Caco-2 (cell line): ENCODE measurements at regions not wholly inside any gene's neighbourhood (a gene's known extent, or its start where the extent isn't known, plus 50 kb on each side); places are given as distances from the start of the nearest gene placed in this dataset.

Experiments used
- BruUV-seq: library from RNA; stranded (reverse); fragments of 400-500 nt; replicated peaks from 2 replicates; lab custom pipeline; 2021; lab: Mats Ljungman, UMichigan
- CTCF ChIA-PET: fragments of 300-600 bp; sonication (Branson Sonifier 250); formaldehyde crosslinking; loops from one replicate; lab custom pipeline; 2022; ENCODE audit warnings: antibody characterized with exemption; lab: Charles Lee
- POLR2A ChIA-PET: fragments of 300-600 bp; sonication (Branson Sonifier 250); formaldehyde crosslinking; loops from one replicate; lab custom pipeline; 2022; ENCODE audit warnings: antibody characterized with exemption; lab: Charles Lee
- DNase-seq, 2 experiments: peaks; one replicate each; pipeline versions ENCODE4 v3.0.0 to v3.0.0-alpha.2; 2020 to 2022
- H3K27me3 ChIP-seq: replicated peaks from 2 replicates; pipeline ENCODE4 v1.6.0; 2011; ENCODE audit warnings: low read length; ENCODE audit not compliant: control insufficient read depth, insufficient read depth
- H3K36me3 ChIP-seq: 2 replicates; pipeline ENCODE4 v1.5.1; 2011; ENCODE audit warnings: low read length; ENCODE audit not compliant: control insufficient read depth, insufficient read depth
- H3K4me1 ChIP-seq: fragments of 250-450 bp; sonication (Bioruptor Pico); 2 replicates; pipeline ENCODE4 v1.5.1; 2020; ENCODE audit warnings: mild to moderate bottlenecking
- H3K4me3 ChIP-seq: 2 replicates; pipeline ENCODE4 v1.5.1; 2011; ENCODE audit warnings: low read depth, mild to moderate bottlenecking, control low read depth, low read length
- H3K9me3 ChIP-seq: fragments of 250-450 bp; sonication (Bioruptor Pico); 2 replicates; pipeline ENCODE4 v1.5.1; 2020; ENCODE audit warnings: mild to moderate bottlenecking, moderate library complexity
- H3K27ac Mint-ChIP-seq: one replicate; pipeline ENCODE4 v1.8.0; 2022; ENCODE audit warnings: mixed read lengths; ENCODE audit not compliant: unreplicated experiment
- H3K27me3 Mint-ChIP-seq: one replicate; pipeline ENCODE4 v1.8.0; 2022; ENCODE audit warnings: mixed read lengths; ENCODE audit not compliant: insufficient read depth, unreplicated experiment
- H3K36me3 Mint-ChIP-seq: one replicate; pipeline ENCODE4 v1.8.0; 2022; ENCODE audit warnings: mild to moderate bottlenecking, mixed read lengths; ENCODE audit not compliant: insufficient read depth, unreplicated experiment
- H3K4me1 Mint-ChIP-seq: one replicate; pipeline ENCODE4 v1.8.0; 2022; ENCODE audit warnings: low read depth, mixed read lengths; ENCODE audit not compliant: unreplicated experiment
- H3K4me3 Mint-ChIP-seq: one replicate; pipeline ENCODE4 v1.8.0; 2022; ENCODE audit warnings: mild to moderate bottlenecking, moderate library complexity, mixed read lengths; ENCODE audit not compliant: unreplicated experiment
- H3K9me3 Mint-ChIP-seq: one replicate; pipeline ENCODE4 v1.8.0; 2022; ENCODE audit warnings: mixed read lengths; ENCODE audit not compliant: unreplicated experiment
- intact Hi-C: fragments of 100-400 bp; cut with micrococcal nuclease; formaldehyde crosslinking; loops from one replicate; pipeline ENCODE4 v1.10.0; 2022; ENCODE audit not compliant: unreplicated experiment
- TF ChIP-seq, protein P1 (sequence below), 2 experiments: fragments of 200-600 bp in 1 of 2; IDR thresholded peaks; 1 replicate in 1 of 2; 2 replicates in 1 of 2; pipeline versions ENCODE4 v1.5.1 to v1.8.0; 2011 to 2022; ENCODE audit warnings: antibody characterized with exemption in 1 of 2, control low read depth in 1 of 2, inconsistent platforms in 1 of 2, low read depth in 1 of 2, low read length in 1 of 2, mild to moderate bottlenecking in 1 of 2, moderate library complexity in 1 of 2; ENCODE audit not compliant: insufficient read depth in 1 of 2, severe bottlenecking in 1 of 2, unreplicated experiment in 1 of 2

- POLR2A ChIA-PET: no interaction called here
These were observed 75.3 kb upstream of the E2F3 start for GRCh38 chr6:20326422-20326728.

DNA sequence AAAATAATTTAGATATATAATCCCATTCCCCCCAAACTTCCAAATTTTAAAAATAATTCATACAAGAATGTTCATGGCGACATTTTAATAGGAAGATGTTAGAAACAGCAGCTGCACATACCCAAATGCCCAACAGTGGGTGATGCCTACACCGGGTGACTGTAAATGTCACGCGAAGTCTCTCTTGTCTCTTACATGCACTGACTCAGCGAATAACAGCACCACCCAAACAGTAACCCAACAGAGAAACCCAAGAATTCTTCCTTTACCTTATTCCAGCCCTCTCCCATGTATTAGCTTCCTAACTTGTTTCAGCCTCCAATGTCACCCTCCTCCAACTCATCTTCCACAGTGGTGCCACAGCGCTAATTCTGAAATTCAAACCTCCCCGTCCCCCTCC lies 74.5 kb upstream of the E2F3 start:
- TF ChIP-seq, protein P1, sequence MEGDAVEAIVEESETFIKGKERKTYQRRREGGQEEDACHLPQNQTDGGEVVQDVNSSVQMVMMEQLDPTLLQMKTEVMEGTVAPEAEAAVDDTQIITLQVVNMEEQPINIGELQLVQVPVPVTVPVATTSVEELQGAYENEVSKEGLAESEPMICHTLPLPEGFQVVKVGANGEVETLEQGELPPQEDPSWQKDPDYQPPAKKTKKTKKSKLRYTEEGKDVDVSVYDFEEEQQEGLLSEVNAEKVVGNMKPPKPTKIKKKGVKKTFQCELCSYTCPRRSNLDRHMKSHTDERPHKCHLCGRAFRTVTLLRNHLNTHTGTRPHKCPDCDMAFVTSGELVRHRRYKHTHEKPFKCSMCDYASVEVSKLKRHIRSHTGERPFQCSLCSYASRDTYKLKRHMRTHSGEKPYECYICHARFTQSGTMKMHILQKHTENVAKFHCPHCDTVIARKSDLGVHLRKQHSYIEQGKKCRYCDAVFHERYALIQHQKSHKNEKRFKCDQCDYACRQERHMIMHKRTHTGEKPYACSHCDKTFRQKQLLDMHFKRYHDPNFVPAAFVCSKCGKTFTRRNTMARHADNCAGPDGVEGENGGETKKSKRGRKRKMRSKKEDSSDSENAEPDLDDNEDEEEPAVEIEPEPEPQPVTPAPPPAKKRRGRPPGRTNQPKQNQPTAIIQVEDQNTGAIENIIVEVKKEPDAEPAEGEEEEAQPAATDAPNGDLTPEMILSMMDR (IDR thresholded peaks at IDR 0.05; ENCODE audit: insufficient read depth in 1 of 2, low read depth in 1 of 2, low read length in 1 of 2, severe bottlenecking in 1 of 2, unreplicated experiment in 1 of 2): no peak
- H3K4me1 Mint-ChIP-seq: peaks cover 6% of the 10 kb centered on the region
- no peak for DNase-seq
- ChIA-PET CTCF (no interaction called here), POLR2A (no interaction called here)
- H3K36me3 ChIP-seq: no peaks in the 10 kb centered on the region
- H3K4me1 ChIP-seq: no peaks in the 10 kb centered on the region
- no peaks in the 10 kb centered on the region for H3K27me3 Mint-ChIP-seq
- no peak overlapping the region for H3K4me3 Mint-ChIP-seq
- H3K4me3 ChIP-seq: no peak overlapping the region
- no TSS peak for BruUV-seq
- no peaks in the 10 kb centered on the region for H3K27me3 ChIP-seq
- H3K9me3 ChIP-seq: no peaks in the 10 kb centered on the region
- no peaks in the 10 kb centered on the region for H3K36me3 Mint-ChIP-seq
- H3K9me3 Mint-ChIP-seq: no peaks in the 10 kb centered on the region
- no peak overlapping the region for H3K27ac Mint-ChIP-seq
- intact Hi-C loops: no loop called here

More at GRCh38 chr6:20326422-20326728, 75.3 kb upstream of the E2F3 start:
- no peaks in the 10 kb centered on the region for H3K36me3 ChIP-seq
- H3K4me1 ChIP-seq: no peaks in the 10 kb centered on the region
- intact Hi-C loops: no loop called here
- no peak overlapping the region for H3K4me3 ChIP-seq
- H3K4me3 Mint-ChIP-seq: no peak overlapping the region
- H3K27me3 ChIP-seq: no peaks in the 10 kb centered on the region
- no peak for DNase-seq
- CTCF ChIA-PET: no interaction called here
- TF ChIP-seq, protein P1 (IDR thresholded peaks at IDR 0.05; ENCODE audit: insufficient read depth in 1 of 2, low read depth in 1 of 2, low read length in 1 of 2, severe bottlenecking in 1 of 2, unreplicated experiment in 1 of 2): no peak
- peaks cover 6% of the 10 kb centered on the region for H3K4me1 Mint-ChIP-seq
- BruUV-seq: no TSS peak
- H3K9me3 Mint-ChIP-seq: no peaks in the 10 kb centered on the region
- no peaks in the 10 kb centered on the region for H3K36me3 Mint-ChIP-seq
- H3K27me3 Mint-ChIP-seq: no peaks in the 10 kb centered on the region
- H3K27ac Mint-ChIP-seq: no peak overlapping the region
- no peaks in the 10 kb centered on the region for H3K9me3 ChIP-seq

DNA sequence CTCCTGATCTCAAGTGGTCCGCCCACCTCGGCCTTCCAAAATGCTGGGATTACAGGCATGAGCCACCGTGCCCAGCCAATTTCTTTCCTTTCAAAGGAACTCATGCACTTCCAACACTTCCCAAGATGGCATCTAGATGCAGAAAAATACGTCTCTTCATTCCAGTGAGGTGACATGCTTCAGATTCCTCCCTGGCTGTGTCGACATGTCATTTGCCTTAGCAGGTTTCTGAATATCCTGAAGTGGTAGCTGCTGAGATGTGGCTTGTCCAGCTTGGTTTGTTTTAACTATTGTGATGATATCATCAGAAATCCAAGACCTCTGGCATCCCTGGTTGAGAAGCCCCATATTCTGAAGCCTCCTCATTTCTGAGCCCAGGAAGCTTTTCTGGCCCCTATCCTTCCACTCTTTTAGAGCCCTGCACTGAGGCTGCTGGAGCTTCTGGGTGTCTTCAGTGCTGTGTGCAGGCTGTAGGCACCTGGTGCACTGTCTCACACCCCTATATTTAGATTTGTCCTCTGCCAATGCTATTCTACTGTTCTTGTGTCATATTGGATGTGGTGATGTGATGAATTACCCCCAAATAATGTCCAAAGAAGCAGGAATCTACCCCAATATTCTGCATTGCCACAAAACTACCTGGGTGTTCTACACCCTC lies 73.3 kb upstream of the E2F3 start:
- no peak overlapping the region for H3K27ac Mint-ChIP-seq
- peak in 1 of 2 experiments; percentile 10 for DNase-seq
- Histone ChIP-seq H3K36me3 (no peaks in the 10 kb centered on the region), H3K9me3 (no peaks in the 10 kb centered on the region), H3K4me3 (no peak overlapping the region), H3K4me1 (no peaks in the 10 kb centered on the region), H3K27me3 (no peaks in the 10 kb centered on the region)
- no peaks in the 10 kb centered on the region for H3K27me3 Mint-ChIP-seq
- H3K4me3 Mint-ChIP-seq: no peak overlapping the region
- no peaks in the 10 kb centered on the region for H3K9me3 Mint-ChIP-seq
- BruUV-seq: no TSS peak
- H3K36me3 Mint-ChIP-seq: no peaks in the 10 kb centered on the region
- ChIA-PET POLR2A (no interaction called here), CTCF (no interaction called here)
- TF ChIP-seq, protein P1 (IDR thresholded peaks at IDR 0.05; ENCODE audit: insufficient read depth in 1 of 2, low read depth in 1 of 2, low read length in 1 of 2, severe bottlenecking in 1 of 2, unreplicated experiment in 1 of 2): no peak
- H3K4me1 Mint-ChIP-seq: peaks cover 6% of the 10 kb centered on the region
- intact Hi-C loops: no loop called here
